ENCODE measurements at regions not wholly inside any gene's neighbourhood (a gene's known extent, or its start where the extent isn't known, plus 50 kb on each side); places are given as distances from the start of the nearest gene placed in this dataset.

DNA sequence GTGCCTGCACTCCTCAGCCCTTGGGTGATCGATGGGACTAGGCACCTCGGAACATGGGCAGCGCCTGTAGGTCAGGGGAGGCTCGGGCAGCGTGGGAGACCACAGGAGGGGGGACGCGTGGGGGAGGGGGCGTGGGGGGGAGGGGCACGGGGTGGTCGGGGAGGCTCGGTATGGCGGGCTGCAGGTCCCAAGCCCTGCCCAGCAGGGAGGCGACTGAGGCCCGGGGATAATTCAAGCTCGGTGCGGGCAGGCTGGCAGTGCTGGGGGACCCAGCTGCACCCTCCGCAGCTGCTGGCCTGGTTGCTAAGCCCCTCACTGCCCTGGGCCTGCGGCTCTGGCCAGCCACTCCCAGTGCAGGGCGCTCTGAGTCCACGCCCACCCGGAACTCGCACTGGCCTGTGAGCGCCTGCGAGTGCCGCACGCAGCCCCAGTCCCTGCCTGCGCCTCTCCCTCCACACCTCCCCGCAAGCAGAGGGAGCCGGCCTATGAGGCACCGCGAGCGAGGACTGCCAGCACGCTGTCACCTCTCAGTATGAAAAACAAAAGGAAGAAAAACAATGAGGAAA is 1698.3 kb upstream of the RAG2 start:
- DNase-seq (ENCODE audit: low read depth): no peak

DNA sequence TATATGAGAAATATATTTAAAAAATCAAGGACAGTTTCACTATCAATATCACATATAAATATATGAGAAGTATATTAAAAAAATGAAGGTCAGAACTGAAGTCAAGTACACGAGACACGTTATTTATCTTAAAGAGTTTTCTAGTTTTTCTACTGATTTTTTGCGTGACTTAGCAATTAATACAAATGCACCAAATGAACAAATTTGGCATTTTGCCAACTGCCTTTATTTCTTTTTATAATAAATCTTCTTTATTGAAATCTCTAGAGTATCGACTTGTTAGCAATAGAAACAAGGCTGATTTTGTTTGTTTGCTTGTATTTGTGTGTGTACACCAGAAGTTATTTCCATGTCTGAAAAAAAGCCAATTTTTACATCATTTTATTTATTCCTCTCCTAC is 1684.7 kb upstream of the RAG2 start:
- no peak for DNase-seq (ENCODE audit: low read depth)

DNA sequence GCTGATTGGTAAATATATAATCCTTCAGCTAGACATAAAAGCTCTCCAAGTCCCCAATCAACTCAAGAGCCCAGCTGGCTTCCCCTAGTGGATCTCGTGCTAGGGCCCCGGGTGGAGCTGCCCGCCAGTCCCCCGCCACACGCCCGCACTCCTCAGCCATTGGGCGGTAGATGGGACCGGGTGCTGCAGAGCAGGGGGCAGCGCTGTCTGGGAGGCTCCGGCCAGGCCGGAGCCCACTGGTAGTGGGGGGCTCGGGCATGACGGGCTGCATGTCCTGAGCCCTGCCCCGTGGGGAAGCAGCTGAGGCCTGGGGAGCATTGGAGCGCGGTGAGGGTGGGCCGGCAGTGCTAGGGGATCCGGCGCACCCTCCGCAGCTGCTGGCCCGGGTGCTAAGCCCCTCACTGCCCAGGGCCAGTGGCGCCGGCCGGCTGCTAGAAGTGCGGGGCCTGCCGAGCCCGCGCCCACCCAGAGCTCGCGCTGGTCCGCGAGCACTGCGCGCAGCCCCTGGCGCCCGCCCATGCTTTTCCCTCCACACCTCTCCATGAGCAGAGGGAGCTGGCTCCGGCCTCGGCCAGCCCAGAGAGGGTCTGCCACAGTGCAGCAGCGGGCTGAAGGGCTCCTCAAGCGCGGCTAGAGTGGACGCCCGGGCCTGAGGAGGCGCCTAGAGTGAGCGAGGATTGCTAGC is 1680.6 kb upstream of the RAG2 start:
- DNase-seq (ENCODE audit: low read depth): no peak

DNA sequence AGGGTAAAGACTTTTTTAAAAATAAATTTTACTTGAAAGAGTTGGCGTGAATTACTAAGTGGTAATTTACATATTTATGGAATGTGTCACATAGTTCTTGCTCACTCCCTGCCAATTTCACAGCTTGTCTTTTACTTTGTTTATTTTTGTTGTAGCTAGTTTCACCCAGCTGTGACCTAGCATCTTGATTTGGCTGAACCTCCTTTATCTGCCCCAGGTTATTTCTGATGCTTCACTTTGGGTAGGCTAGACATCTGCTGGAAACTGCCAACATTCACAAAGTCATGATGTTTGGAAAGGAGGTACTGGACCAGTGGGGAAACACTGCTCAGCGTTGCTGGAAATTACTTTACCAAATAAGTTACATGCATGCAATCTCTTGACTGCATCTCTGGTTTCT is 1676.0 kb upstream of the RAG2 start:
- no peak for DNase-seq (ENCODE audit: low read depth)

DNA sequence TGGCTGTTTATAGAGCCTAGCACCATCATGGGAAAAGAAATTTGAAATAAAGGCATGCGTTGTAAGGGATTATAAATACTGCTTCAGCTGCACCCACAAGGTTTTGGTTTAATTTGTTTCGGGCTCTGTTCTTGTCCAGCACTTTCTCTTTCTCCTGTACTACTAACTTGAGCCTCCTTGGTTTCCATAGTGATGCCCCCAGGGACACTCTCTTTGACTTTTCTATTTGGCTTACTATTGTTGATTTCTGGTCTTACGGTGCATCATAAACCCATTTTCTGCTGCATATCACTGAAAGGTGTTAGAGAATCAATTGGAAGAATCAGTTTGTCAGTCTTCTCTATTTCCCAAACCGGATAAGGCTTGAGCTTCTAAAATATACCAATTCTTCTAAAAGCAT is 1674.3 kb upstream of the RAG2 start:
- DNase-seq (ENCODE audit: low read depth): no peak

DNA sequence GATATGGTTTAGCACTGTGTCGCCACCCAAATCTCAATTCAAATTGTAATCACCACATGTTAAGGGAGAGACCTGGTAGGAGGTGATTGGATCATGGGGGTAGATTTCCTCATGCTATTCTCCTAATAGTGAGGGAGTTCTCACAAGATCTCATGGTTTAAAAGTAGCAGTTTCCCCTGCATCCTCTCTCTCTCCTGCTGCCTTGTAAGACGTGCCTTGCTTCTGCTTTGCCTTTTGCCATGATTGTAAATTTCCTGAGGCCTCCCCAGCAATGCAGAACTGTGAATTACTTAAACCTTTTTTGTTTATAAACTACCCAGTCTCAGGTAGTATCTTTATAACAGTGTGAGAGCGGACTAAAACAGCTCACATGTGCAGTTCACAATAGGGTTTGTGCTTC is 1668.7 kb upstream of the RAG2 start:
- DNase-seq (ENCODE audit: low read depth): no peak

DNA sequence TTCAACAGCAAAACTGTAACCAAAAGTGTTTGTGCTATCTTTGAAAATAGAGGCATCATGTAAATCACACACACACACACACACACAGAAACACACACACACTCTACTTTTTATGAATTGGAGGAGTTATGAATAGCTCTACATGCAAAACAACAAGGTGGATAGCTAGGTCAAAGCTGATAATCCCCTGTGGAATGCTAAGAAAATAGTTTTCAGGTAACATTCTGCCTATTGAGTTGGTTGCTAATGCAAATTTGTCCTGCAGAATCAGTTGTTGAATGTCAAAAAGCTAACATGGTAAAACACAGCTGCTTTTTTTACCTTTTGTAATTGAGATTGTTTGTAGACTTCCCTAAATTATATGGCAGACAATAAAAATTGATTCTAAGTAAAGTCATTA is 1658.4 kb upstream of the RAG2 start:
- DNase-seq (ENCODE audit: low read depth): no peak

DNA sequence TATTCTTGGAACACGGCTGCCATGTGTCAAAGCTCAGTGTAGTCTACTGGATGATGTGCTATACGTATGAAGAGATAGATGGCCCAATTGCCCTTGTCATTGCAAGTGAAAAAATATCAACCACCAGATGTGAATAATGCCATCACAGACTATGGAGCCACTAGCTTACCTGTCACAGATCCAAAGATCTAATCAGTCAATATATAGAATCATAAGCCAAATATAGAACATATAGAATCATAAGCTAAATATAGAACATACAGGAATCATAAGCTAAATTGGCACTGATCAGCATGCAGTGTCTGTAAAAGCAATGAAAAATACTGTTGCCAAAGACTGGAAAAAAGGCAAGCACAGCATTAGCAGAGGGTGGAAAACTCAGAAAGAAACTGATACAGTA is 1656.9 kb upstream of the RAG2 start:
- DNase-seq (ENCODE audit: low read depth): no peak

DNA sequence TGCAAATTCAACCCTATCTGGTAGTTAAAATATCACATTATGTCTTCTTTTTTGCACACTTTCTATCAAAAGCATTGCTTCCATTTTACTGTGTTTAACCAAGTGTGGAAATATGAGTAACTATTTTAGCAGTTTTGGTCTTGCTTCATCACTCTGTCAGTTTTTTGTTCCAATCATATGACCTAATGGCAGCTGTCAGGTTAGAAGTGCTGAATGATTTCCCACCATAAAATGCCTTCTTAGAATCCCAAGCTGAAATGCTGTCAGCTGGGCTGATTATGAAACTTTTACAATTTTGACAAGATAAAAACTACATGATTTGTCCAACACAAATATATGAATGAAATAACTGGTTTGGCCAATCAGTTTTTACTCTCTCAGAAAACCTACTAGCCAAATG is 1654.6 kb upstream of the RAG2 start:
- no peak for DNase-seq (ENCODE audit: low read depth)

DNA sequence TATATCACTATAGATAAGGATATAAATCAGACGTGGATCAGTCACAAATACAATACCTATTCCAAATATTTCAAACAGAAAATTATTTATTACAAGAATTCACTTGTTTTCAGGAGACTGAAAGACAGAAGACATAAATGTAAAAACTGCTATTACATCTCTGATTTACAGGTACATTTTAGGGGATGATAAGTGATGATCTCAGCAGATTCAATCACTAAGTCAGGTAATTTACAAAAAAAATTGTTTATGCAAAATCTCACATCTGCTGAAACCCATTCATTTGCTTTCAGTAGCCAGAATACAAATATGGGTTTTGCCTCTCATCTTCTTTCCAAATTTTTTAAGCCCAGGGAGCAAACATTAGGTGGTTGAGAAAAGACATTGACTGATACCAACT is 1648.4 kb upstream of the RAG2 start:
- DNase-seq (ENCODE audit: low read depth): no peak

DNA sequence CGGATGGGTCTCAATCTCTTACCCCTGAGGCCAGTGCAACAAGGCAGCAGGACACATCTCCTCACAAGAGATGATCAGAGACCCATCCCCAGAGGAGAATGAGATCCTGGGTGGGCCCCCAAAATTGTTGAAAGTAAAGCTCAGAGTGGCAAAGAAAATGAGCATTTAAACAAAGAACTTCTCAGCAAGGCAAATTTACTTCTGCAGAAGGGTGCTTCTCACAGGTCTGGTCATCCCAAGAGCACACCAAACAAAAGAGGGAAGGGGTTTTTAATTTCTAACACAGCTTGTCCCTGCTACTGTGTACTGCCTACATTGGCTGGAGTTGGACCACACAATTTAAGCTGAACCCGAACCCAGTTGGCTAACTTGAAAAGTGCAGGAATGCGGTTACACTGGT is 1628.6 kb upstream of the RAG2 start:
- no peak for DNase-seq (ENCODE audit: low read depth)

DNA sequence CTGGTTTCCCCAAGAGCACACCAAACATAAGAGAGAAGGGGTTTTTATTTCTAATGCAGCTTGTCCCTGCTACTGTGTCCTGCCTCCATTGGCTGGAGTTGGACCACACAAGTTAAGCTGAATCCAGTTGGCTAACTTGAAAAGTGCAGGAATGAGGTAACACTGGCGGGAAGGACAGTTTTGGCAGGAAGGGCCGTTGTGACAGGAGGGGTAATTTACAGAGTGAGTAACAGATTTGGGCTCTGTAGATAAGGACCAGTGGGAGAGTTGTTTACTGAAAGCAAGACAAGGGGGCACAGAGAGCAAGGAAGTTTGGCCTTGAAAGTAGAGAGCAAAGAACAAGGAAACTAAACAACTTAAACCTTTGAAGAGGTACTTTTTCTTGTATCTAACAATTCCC is 1623.3 kb upstream of the RAG2 start:
- DNase-seq (ENCODE audit: low read depth): no peak

DNA sequence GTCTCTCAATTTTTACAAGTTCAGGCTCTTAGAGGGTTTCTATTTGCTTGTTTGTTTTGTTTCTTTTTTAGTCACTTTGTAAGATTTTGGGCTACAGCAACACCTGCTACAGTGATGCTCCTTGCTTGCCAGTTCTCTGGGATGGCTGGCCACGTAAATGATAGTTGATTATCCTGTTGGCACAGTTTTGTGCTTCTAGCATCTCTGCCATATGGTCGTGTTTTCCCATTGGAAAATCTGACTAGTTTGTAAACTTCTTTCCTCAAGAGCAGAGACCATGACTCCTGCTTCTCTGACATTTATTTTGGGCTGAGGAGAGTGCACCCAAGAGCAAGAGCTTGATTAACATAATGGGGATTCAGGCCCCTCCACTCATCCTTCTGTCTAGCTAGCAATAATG is 1621.6 kb upstream of the RAG2 start:
- DNase-seq (ENCODE audit: low read depth): no peak

DNA sequence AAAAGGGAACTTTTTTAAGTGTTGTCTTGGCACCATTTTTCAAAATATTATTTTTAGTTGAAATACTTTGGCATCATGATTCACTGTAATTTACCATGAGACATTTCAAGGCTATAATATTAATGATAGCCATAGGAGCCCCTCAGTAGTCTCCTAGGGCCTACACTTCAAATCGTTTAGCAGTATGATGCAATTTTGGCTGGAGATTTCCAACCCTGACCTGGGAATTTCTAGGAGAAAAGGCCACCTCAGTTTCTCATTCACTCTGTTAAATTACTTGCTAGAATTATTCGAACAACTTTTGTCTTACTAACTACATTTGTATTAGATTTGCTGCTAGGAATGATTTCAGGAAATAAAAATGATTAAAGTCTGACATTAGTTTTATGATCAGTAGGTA is 1610.9 kb upstream of the RAG2 start:
- DNase-seq (ENCODE audit: low read depth): no peak

DNA sequence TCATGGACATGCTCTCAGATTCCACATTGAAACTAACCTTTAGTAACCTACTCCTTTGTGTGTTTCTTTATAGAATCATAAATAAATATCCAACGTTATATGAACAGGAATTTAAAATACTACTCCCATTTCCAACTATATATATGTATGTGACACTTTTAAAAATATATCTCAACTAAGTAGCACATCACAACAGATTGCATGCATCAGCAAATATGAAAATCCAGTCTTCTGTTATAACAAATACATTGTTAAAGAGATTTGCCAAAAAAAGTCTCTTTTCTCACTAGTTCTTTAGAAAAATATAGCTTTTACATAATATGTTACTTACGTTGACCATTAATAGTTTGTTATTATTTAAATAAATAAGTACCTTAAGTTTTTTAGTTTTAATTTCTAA is 1608.6 kb upstream of the RAG2 start:
- no peak for DNase-seq (ENCODE audit: low read depth)

DNA sequence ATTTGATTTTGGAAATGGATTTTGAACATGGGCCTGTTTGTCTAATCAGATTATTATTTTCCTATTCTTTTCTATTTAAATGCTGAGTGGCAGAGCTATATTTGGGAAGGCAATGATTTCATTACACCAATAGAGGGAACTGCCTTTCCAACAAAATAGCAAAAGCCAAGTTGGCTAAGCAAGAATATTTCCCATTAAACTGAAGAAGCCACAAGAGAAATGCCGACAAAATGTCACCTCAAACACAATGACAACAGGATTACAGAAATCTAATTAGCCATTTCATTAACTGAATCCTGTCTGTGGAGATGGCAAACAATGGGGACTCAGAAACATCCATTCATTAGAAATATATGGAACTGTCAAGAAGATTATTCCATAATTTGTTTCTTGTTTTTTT is 1593.1 kb upstream of the RAG2 start:
- no peak for DNase-seq (ENCODE audit: low read depth)

DNA sequence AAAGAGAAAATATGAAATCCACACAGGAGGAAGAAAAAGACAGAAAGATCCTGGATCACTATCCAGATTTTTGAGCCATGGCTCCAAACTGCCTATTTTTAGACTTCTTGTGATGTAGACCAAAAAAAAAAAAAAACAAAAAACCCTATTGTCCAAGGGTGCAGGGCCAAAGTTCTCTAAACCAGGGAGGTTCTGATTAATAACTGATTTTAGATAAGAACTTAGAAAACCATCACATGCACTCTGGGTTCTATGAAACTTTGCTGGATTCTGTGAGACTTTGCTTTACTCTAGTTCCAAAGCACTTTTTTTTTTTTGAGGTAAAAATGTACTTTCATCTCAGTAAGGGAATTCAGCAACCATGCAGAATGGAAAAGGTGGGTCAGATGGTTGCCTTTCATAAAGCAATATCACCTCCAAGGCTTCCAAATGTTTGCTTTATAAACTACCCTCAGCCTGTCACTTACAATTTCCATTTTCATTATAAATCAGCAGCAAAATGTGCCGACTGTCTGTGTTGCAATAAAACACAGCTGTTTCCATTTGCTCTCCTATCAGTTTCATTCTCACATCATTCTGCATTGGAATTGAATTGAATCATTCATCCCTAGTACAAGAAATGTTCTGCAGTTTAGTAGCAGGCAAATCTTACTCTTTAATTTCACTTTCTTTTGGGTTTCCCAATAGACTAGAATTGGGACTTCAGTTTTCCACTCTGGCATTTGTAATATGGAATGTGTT is 1584.3 kb upstream of the RAG2 start:
- DNase-seq (ENCODE audit: low read depth): no peak

DNA sequence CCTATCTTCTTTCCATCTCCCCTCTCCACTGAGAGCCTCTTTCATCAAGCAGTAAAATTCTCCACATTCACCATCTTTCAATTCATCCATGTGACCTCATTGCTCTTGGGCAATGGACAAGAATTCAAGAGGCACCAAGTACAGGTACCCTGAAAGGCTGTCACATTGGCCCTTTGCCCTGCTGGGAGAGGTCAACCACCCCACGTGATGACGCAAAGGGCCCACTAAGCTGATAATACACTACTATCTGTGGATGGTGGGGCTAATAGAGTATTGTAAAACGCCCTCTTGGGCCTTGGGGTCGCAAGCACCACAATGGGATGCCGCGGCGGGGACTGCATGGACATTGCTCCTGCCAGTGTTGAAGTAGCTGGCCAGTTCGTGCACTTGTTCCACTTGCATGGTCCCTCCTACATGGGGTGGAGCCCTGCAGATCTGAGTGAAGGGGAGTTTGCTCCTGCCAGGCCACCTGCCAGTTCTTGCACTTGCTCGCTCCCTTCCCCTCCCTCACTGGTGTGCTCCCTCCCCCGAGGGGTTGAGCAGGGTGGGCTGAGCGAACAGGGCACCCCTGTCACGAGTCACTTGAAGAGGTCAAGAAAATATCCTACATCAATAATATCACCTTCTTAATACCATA is 1578.8 kb upstream of the RAG2 start:
- no peak for DNase-seq (ENCODE audit: low read depth)

DNA sequence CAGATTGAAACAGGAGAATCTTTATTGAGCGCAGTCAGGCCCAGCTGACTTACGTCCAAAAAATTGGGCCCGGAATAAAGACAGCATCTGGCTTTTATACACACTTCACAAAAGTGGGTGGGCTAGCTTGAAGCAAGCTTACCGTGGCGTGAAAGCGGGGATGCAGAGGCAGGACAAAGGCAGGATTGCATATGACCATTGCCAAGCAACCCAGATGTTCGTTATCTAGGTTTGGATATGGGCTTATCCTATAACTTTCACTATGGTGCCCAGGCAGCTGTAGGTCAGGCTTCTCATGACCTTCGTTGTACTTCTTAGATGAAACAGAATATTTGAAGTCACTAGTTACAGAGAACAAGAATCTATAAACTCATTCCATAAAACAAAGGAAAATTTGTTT is 1575.6 kb upstream of the RAG2 start:
- no peak for DNase-seq (ENCODE audit: low read depth)

DNA sequence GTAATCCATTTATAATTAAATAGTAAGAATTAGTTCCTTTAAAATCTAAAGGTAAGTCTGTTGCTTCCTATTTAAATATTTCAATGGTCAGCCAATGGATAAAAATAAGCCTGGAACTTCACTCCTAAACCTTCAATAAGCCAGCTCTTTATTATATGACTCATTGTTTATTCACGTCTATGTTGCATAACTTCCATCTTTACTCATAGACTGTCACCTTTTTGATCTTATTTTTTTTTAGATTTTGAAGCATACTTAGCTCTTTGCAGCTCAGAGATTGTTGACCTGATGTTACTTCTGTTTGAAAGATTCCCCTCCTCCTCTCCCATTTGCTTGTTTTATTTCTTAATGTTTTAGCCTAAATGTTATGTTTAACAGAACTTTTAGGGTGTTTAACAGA is 1571.2 kb upstream of the RAG2 start:
- no peak for DNase-seq (ENCODE audit: low read depth)

DNA sequence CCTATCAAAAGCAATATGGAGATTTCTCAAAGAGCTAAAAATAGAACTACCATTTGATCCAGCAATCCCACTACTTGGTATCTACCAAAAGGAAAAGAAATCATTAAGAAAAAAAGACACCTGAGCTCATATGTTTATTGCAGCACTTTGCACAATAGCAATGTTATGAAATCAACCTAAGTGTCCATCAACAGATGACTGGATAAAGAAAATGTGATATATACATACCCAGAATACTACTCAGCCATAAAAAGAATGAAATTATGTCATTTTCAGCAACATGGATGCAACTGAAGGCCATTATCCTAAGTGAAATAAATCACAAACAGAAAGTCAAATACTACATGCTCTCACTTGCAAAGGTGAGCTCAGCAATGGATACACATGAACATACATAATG is 1565.5 kb upstream of the RAG2 start:
- no peak for DNase-seq (ENCODE audit: low read depth)

DNA sequence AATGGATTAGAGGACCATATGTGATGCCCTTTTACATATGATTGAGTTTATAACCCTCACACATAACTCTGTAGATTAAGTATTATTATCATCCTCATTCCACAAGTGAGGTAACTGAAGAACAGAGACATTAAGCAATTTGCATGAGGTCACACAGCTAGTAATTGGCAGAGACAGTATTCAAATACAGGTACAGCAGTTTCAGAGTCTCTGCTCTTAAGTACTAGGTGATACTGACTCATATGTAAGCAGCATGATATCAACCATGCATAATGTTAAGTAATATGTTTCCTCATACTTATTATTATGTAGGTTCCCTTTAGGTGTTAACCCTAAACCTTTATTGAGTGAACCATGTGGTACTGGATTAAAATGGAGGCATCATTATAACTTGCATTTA is 1562.4 kb upstream of the RAG2 start:
- no peak for DNase-seq (ENCODE audit: low read depth)

DNA sequence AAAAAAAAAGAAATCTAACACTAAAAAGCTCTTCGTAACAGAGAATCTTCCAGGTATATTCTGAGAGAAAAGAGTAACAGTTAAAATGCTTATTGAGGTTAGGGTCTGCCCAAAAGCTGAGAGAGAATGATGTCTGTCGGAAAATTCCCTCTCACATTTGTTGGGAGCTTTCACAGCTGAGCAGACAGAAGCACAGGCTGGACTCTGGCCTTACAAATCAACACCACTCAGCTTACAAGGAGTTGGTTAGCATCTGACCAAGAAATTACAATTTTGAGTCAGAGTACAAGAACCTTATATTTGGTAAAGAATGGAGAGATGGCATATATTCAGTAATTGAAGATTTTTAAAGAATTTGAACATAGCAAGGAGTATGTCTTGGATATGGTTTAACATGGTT is 1561.0 kb upstream of the RAG2 start:
- DNase-seq (ENCODE audit: low read depth): no peak

Data from T-helper 22 cell (primary cell).